GM12878 (cell line): ENCODE measurements at regions not wholly inside any gene's neighbourhood (a gene's known extent, or its start where the extent isn't known, plus 50 kb on each side); places are given as distances from the start of the nearest gene placed in this dataset.

ENCODE experiments used
- ATAC-seq: fragments of 200-7000 bp; cut with Tn5 transposase; 3 replicates; pipeline ENCODE4 v1.9.1; 2020; ENCODE audit warnings: mild to moderate bottlenecking, moderate library complexity
- BruUV-seq: library from RNA; stranded (reverse); fragments of 400-500 nt; replicated peaks from 2 replicates; lab custom pipeline; 2021; lab: Mats Ljungman, UMichigan
- CTCF ChIA-PET: fragments of 300-600 bp; sonication (Branson Sonifier 250); formaldehyde crosslinking; extraction: SDS; loops from one replicate; lab custom pipeline; 2021; ENCODE audit warnings: inconsistent platforms; lab: Yijun Ruan, JAX
- POLR2A ChIA-PET: fragments of 350-600 bp; formaldehyde crosslinking; extraction: SDS; loops from one replicate; lab custom pipeline; 2021; ENCODE audit warnings: inconsistent platforms; lab: Charles Lee
- RAD21 ChIA-PET: fragments of 300-600 bp; sonication (Branson Sonifier 250); formaldehyde crosslinking; loops from one replicate; lab custom pipeline; 2023; ENCODE audit warnings: antibody characterized with exemption; ENCODE audit not compliant: unreplicated experiment; lab: Charles Lee
- SMC1A ChIA-PET: fragments of 300-600 bp; sonication (Branson Sonifier 250); formaldehyde crosslinking; loops from one replicate; lab custom pipeline; 2023; ENCODE audit not compliant: unreplicated experiment, uncharacterized antibody; lab: Charles Lee
- DNase-seq: peaks from one replicate; pipeline ENCODE4 v3.0.0-alpha.2; 2011; ENCODE audit warnings: low read depth, low spot score
- FAIRE-seq: peaks from 3 replicates; lab custom pipeline; 2011; peaks lifted over from hg19 to GRCh38; lab: Jason Lieb, UNC
- H2AFZ ChIP-seq: 2 replicates; pipeline ENCODE4 v1.6.0; 2011; ENCODE audit warnings: low read depth, low read length, control low read depth; ENCODE audit not compliant: control insufficient read depth
- H3K27ac ChIP-seq: 2 replicates; pipeline ENCODE4 v1.5.1; 2011; ENCODE audit warnings: control low read depth; ENCODE audit not compliant: control insufficient read depth, insufficient read depth
- H3K27me3 ChIP-seq, 2 experiments: replicated peaks in 1 of 2; 2 replicates each; pipeline versions ENCODE4 v1.6.0 to v1.6.1; 2011; ENCODE audit warnings: low read length in 1 of 2; ENCODE audit not compliant: control insufficient read depth in 2 of 2, insufficient read depth in 2 of 2
- H3K36me3 ChIP-seq, 2 experiments: 2 replicates each; pipeline ENCODE4 v1.5.1; 2011; ENCODE audit warnings: low read length in 1 of 2; ENCODE audit not compliant: control insufficient read depth in 2 of 2, insufficient read depth in 2 of 2
- H3K4me1 ChIP-seq: 2 replicates; pipeline ENCODE4 v1.6.1; 2011; ENCODE audit warnings: mild to moderate bottlenecking, low read length, moderate library complexity, mixed read lengths; ENCODE audit not compliant: control insufficient read depth, insufficient read depth
- H3K4me2 ChIP-seq: 2 replicates; pipeline ENCODE4 v1.6.0; 2011; ENCODE audit warnings: control low read depth; ENCODE audit not compliant: control insufficient read depth, insufficient read depth
- H3K4me3 ChIP-seq: fragments of 200-600 bp; sonication (generic); 2 replicates; pipeline ENCODE4 v1.5.1; 2016
- H3K79me2 ChIP-seq: 2 replicates; pipeline ENCODE4 v1.6.0; 2011; ENCODE audit warnings: low read length; ENCODE audit not compliant: control insufficient read depth, insufficient read depth
- H3K9ac ChIP-seq: 2 replicates; pipeline ENCODE4 v1.8.0; 2011; ENCODE audit warnings: low read length, control low read depth, mixed read lengths; ENCODE audit not compliant: control insufficient read depth, insufficient read depth
- H3K9me3 ChIP-seq: replicated peaks from 3 replicates; pipeline ENCODE4 v1.5.1; 2011; ENCODE audit warnings: mild to moderate bottlenecking, low read length; ENCODE audit not compliant: control insufficient read depth, insufficient read depth
- H4K20me1 ChIP-seq: 2 replicates; pipeline ENCODE4 v1.6.0; 2011; ENCODE audit not compliant: control insufficient read depth, insufficient read depth
- CBFB ChIP-seq: IDR thresholded peaks from 2 replicates; pipeline ENCODE4 v1.6.1; 2016; ENCODE audit warnings: antibody characterized with exemption, low read depth
- CHD2 ChIP-seq: IDR thresholded peaks from 2 replicates; pipeline ENCODE4 v1.6.1; 2011; ENCODE audit warnings: low read depth, low read length, improper control_type of control experiment, borderline replicate concordance
- ESRRA ChIP-seq: IDR thresholded peaks from 2 replicates; pipeline ENCODE4 v1.6.1; 2012; ENCODE audit warnings: mild to moderate bottlenecking, low read length, improper control_type of control experiment
- NFYA ChIP-seq: IDR thresholded peaks from 2 replicates; pipeline ENCODE4 v1.6.1; 2011; ENCODE audit warnings: low read depth, mild to moderate bottlenecking, low read length, improper control_type of control experiment, borderline replicate concordance
- SREBF2 ChIP-seq: IDR thresholded peaks from 2 replicates; pipeline ENCODE4 v1.6.1; 2012; ENCODE audit warnings: mild to moderate bottlenecking, low read length
- WGBS: methylation state at CpG from one replicate; pipeline ENCODE4 v1.1.6; 2016; ENCODE audit warnings: low lambda C conversion rate; ENCODE audit not compliant: insufficient replicate concordance, insufficient coverage; ENCODE audit errors: missing lambda C conversion rate; 5-methylcytosine and 5-hydroxymethylcytosine counted together
- in situ Hi-C: fragments of 300-500 bp; cut with MboI; formaldehyde crosslinking; loops from 9 replicates; pipeline ENCODE4 v1.14.3; 2018; ENCODE audit warnings: mixed read lengths
- intact Hi-C: fragments of 100-400 bp; cut with micrococcal nuclease; formaldehyde crosslinking; loops from one replicate; pipeline ENCODE4 v1.14.2; 2022; ENCODE audit not compliant: unreplicated experiment
- TF ChIP-seq, protein P1 (sequence below): IDR thresholded peaks from 2 replicates; pipeline ENCODE4 v1.6.1; 2011; ENCODE audit warnings: borderline replicate concordance, low read depth, mild to moderate bottlenecking, moderate library complexity, mixed read lengths, low read length; ENCODE audit not compliant: insufficient read depth; ENCODE audit errors: extremely low read length

- TF ChIP-seq NFYA (no peak), SREBF2 (no peak), CBFB (no peak), ESRRA (no peak)
- TF ChIP-seq, all 136 proteins: peak for 0
Measured at GRCh38 chr18:44065206-44065605, 615.5 kb upstream of the SETBP1 start (continued).

GRCh38 chr18:44066541-44066940 is 614.1 kb upstream of the SETBP1 start:
- ATAC-seq (no peak), FAIRE-seq (no peak), DNase-seq (no peak)
- H3K9ac ChIP-seq: no peak overlapping the region
- CTCF ChIA-PET: interaction anchor here (0.7 to 0.9 kb wide), 2 partner anchors 120 to 262 kb away, joined by 3 read pairs; no protein-coding TSS in a partner anchor
- RAD21 ChIA-PET: no interaction called here
- intact Hi-C loops: no loop called here
- SMC1A ChIA-PET: no interaction called here
- no peaks in the 10 kb centered on the region for H3K36me3 ChIP-seq
- no TSS peak for BruUV-seq
- no peak overlapping the region for H3K4me2 ChIP-seq
- no peak for TF ChIP-seq CHD2
- H3K4me3 ChIP-seq: no peak overlapping the region
- no peak overlapping the region for H2AFZ ChIP-seq
- no peaks in the 10 kb centered on the region for H3K4me1 ChIP-seq
- H3K79me2 ChIP-seq: no peaks in the 10 kb centered on the region
- in situ Hi-C loops: no loop called here
- 47% methylated on average over 1 of the region's 1 CpG for WGBS
- no peaks in the 10 kb centered on the region for H3K9me3 ChIP-seq
- H3K27me3 ChIP-seq: no peaks in the 10 kb centered on the region
- POLR2A ChIA-PET: no interaction called here
- no peaks in the 10 kb centered on the region for H4K20me1 ChIP-seq
- H3K27ac ChIP-seq: no peak overlapping the region

- H2AFZ ChIP-seq: no peak overlapping the region
- DNase-seq (no peak), ATAC-seq (no peak), FAIRE-seq (no peak)
- BruUV-seq: no TSS peak
- ChIA-PET POLR2A (no interaction called here), RAD21 (no interaction called here), SMC1A (no interaction called here), CTCF (no interaction called here)
- 65% methylated on average over 2 of the region's 2 CpGs for WGBS
- no peak overlapping the region for H3K4me3 ChIP-seq
- no peak overlapping the region for H3K9ac ChIP-seq
- H4K20me1 ChIP-seq: no peaks in the 10 kb centered on the region
- H3K27ac ChIP-seq: no peak overlapping the region
- TF ChIP-seq, protein P1, sequence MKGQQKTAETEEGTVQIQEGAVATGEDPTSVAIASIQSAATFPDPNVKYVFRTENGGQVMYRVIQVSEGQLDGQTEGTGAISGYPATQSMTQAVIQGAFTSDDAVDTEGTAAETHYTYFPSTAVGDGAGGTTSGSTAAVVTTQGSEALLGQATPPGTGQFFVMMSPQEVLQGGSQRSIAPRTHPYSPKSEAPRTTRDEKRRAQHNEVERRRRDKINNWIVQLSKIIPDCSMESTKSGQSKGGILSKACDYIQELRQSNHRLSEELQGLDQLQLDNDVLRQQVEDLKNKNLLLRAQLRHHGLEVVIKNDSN: no peak
- no peak for TF ChIP-seq CHD2
- H3K79me2 ChIP-seq: no peaks in the 10 kb centered on the region
- intact Hi-C loops (no loop called here), in situ Hi-C loops (no loop called here)
- no peak overlapping the region for H3K4me2 ChIP-seq
- H3K27me3 ChIP-seq: no peaks in the 10 kb centered on the region
- no peaks in the 10 kb centered on the region for H3K36me3 ChIP-seq
- H3K9me3 ChIP-seq: no peaks in the 10 kb centered on the region
- H3K4me1 ChIP-seq: no peaks in the 10 kb centered on the region
Measured at GRCh38 chr18:44067186-44067585, 613.5 kb upstream of the SETBP1 start.
